ENCODE measurements at regions not wholly inside any gene's neighbourhood (a gene's known extent, or its start where the extent isn't known, plus 50 kb on each side); places are given as distances from the start of the nearest gene placed in this dataset.

- no peak for TF ChIP-seq POLR2A (IDR thresholded peaks at IDR 0.05)
- TF ChIP-seq CTCF (IDR thresholded peaks at IDR 0.05), result no peak
Measured at GRCh38 chr10:33773886-33774480, 439.5 kb upstream of the NRP1 start.
